Panc1 (cell line): ENCODE measurements at regions not wholly inside any gene's neighbourhood (a gene's known extent, or its start where the extent isn't known, plus 50 kb on each side); places are given as distances from the start of the nearest gene placed in this dataset.

ENCODE experiments used
- ATAC-seq: fragments of 200-7000 bp; cut with Tn5 transposase; 2 replicates; pipeline ENCODE4 v1.9.1; 2020; ENCODE audit warnings: mild to moderate bottlenecking, moderate library complexity
- BruUV-seq: library from RNA; stranded (reverse); fragments of 400-500 nt; replicated peaks from 2 replicates; lab custom pipeline; 2021; lab: Mats Ljungman, UMichigan
- CTCF ChIA-PET: fragments of 300-600 bp; sonication (Branson Sonifier 250); formaldehyde crosslinking; loops from one replicate; lab custom pipeline; 2022; ENCODE audit warnings: antibody characterized with exemption; lab: Charles Lee
- POLR2A ChIA-PET: fragments of 300-600 bp; sonication (Branson Sonifier 250); formaldehyde crosslinking; loops from one replicate; lab custom pipeline; 2022; ENCODE audit warnings: antibody characterized with exemption; lab: Charles Lee
- DNase-seq: peaks from one replicate; pipeline ENCODE4 v3.0.0-alpha.2; 2010; ENCODE audit warnings: low read depth, low spot score
- H3K27ac ChIP-seq: 2 replicates; pipeline ENCODE4 v1.5.1; 2011; ENCODE audit warnings: mild to moderate bottlenecking, low read length, inconsistent platforms
- H3K27me3 ChIP-seq: fragments of 200-500 bp; sonication (Bioruptor generic); 2 replicates; pipeline ENCODE4 v1.6.0; 2014; ENCODE audit warnings: low read length, inconsistent platforms; ENCODE audit not compliant: control insufficient read depth, insufficient read depth
- H3K36me3 ChIP-seq: fragments of 200-500 bp; sonication (Bioruptor generic); 2 replicates; pipeline ENCODE4 v1.5.1; 2014; ENCODE audit warnings: inconsistent platforms, mild to moderate bottlenecking, low read length, moderate library complexity; ENCODE audit not compliant: control insufficient read depth, insufficient read depth
- H3K4me1 ChIP-seq: 2 replicates; pipeline ENCODE4 v1.5.1; 2011; ENCODE audit warnings: inconsistent platforms, mild to moderate bottlenecking, low read length, moderate library complexity; ENCODE audit not compliant: control insufficient read depth, insufficient read depth
- H3K4me3 ChIP-seq, 2 experiments: 2 replicates each; pipeline ENCODE4 v1.5.1; 2011 to 2012; ENCODE audit warnings: low read depth in 2 of 2, low read length in 2 of 2, mild to moderate bottlenecking in 2 of 2, inconsistent platforms in 1 of 2, moderate library complexity in 1 of 2
- H3K9me3 ChIP-seq: fragments of 200-500 bp; sonication (Bioruptor generic); 2 replicates; pipeline ENCODE4 v1.5.1; 2014; ENCODE audit warnings: low read depth, mild to moderate bottlenecking, inconsistent platforms, low read length, moderate library complexity; ENCODE audit not compliant: control insufficient read depth, insufficient read depth
- CTCF ChIP-seq: fragments of 450-650 bp; IDR thresholded peaks from 2 replicates; pipeline ENCODE4 v1.5.1; 2017; ENCODE audit warnings: mild to moderate bottlenecking
- POLR2AphosphoS5 ChIP-seq: IDR thresholded peaks from 2 replicates; pipeline ENCODE4 v1.6.1; 2012; ENCODE audit warnings: mild to moderate bottlenecking, low read depth, low read length, moderate library complexity
- REST ChIP-seq, 2 experiments: IDR thresholded peaks; 2 replicates each; pipeline ENCODE4 v1.6.1; 2011 to 2012; ENCODE audit warnings: low read depth in 2 of 2, control low read depth in 1 of 2, low read length in 1 of 2, mild to moderate bottlenecking in 1 of 2, moderate library complexity in 1 of 2; ENCODE audit not compliant: insufficient read depth in 1 of 2
- SIN3A ChIP-seq: IDR thresholded peaks from 2 replicates; pipeline ENCODE4 v1.6.1; 2012; ENCODE audit warnings: low read depth, mild to moderate bottlenecking, low read length, moderate library complexity, borderline replicate concordance; ENCODE audit not compliant: insufficient read depth
- TCF7L2 ChIP-seq: IDR thresholded peaks from 2 replicates; pipeline ENCODE4 v1.6.1; 2011; ENCODE audit warnings: mild to moderate bottlenecking, low read depth, low read length, inconsistent platforms
- in situ Hi-C: cut with HindIII; loops from 2 replicates; pipeline ENCODE4 v1.10.0; 2016; ENCODE audit warnings: low sequenced_read_pairs, low pct_unique_long_range_greater_than_20kb
- intact Hi-C: fragments of 100-400 bp; cut with micrococcal nuclease; formaldehyde crosslinking; loops from one replicate; pipeline ENCODE4 v1.10.0; 2022; ENCODE audit not compliant: unreplicated experiment

GRCh38 chr4:157886645-157887044 is 286.2 kb downstream of the GASK1B start:
- ChIA-PET POLR2A (no interaction called here), CTCF (no interaction called here)
- Histone ChIP-seq H3K4me1 (no peaks in the 10 kb centered on the region), H3K9me3 (no peaks in the 10 kb centered on the region), H3K36me3 (no peaks in the 10 kb centered on the region), H3K4me3 (no peak overlapping the region), H3K27ac (no peak overlapping the region), H3K27me3 (no peaks in the 10 kb centered on the region)
- no peak for ATAC-seq
- TF ChIP-seq TCF7L2 (no peak), POLR2AphosphoS5 (no peak), REST (IDR thresholded peaks at IDR 0.05; ENCODE audit: insufficient read depth in 1 of 2, low read depth in 2 of 2, low read length in 1 of 2) (no peak), SIN3A (no peak), CTCF (no peak)
- DNase-seq: no peak
- BruUV-seq: no TSS peak
- in situ Hi-C loops: no loop called here
- intact Hi-C loops: no loop called here

- TF ChIP-seq REST (IDR thresholded peaks at IDR 0.05; ENCODE audit: insufficient read depth in 1 of 2, low read depth in 2 of 2, low read length in 1 of 2) (no peak), POLR2AphosphoS5 (no peak), SIN3A (no peak), TCF7L2 (no peak), CTCF (no peak)
- BruUV-seq: no TSS peak
- H3K4me1 ChIP-seq: no peaks in the 10 kb centered on the region
- no peaks in the 10 kb centered on the region for H3K9me3 ChIP-seq
- H3K4me3 ChIP-seq: no peak overlapping the region
- H3K27me3 ChIP-seq: no peaks in the 10 kb centered on the region
- POLR2A ChIA-PET: no interaction called here
- H3K27ac ChIP-seq: no peak overlapping the region
- ATAC-seq (no peak), DNase-seq (no peak)
- in situ Hi-C loops (no loop called here), intact Hi-C loops (no loop called here)
- CTCF ChIA-PET: no interaction called here
- H3K36me3 ChIP-seq: no peaks in the 10 kb centered on the region
Measured at GRCh38 chr4:157885811-157886210, 287.0 kb downstream of the GASK1B start.
